ENCODE measurements at regions not wholly inside any gene's neighbourhood (a gene's known extent, or its start where the extent isn't known, plus 50 kb on each side); places are given as distances from the start of the nearest gene placed in this dataset.

GRCh38 chr11:13098616-13099289, 89.6 kb downstream of the RASSF10 start (continued):
- no peak for TF ChIP-seq EWSR1 (IDR thresholded peaks at IDR 0.05; ENCODE audit: borderline replicate concordance, low read depth, partially characterized antibody)
- no peak for TF ChIP-seq BRF2 (IDR thresholded peaks at IDR 0.05; ENCODE audit: borderline replicate concordance, insufficient read depth, insufficient read length)

DNA sequence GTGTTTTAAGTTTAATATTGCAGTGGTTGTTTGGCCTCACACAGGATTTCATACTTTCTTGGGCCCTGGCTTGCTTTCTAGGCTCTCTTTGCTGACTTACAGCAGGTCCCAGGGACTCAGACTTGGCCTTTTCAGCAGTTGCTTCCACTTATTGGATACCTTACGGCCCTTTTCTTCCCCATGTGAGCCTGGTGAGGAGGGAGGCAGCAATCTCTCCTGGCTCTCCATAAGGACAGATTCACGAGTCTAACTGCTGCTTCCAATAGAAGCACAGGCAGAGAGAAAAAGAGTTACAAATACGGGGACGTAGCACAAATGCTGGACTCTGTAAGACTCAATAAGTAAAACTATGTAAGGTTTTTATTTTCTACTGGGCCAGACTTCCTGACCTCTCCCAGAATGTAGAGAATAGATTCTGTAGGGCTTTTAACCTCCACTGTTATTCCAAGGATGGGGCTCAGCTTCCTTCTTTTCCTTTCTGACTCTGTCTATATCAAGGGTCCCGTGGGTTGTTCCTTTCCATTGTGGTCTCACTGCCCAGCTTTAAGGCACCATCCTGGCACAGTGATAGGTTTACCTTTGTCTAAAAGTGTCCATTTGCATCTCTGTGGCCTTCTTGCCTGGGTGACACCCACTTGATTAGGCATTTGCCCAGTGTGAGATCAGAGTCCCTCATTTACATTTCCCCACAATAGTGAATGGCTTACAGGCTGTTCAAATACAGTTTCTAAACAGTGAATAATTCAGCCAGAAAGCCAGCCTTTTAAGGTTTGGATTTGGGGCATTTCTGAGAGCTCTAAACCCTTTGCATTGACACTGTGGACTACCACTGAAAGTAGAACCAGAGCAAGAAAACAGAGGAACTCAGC, 92.8 kb downstream of the RASSF10 start:
- Histone ChIP-seq H3K27ac (ENCODE audit: extremely low read depth, low read depth, low read length) (peak overlapping the region; percentile 48), H3K9me1 (ENCODE audit: control insufficient read depth, insufficient read depth, low read length) (no peaks in the 10 kb centered on the region), H3K4me2 (ENCODE audit: insufficient read depth, low read length) (no peak overlapping the region; the same call in 1 of the 2 replicates), H3K27me3 (ENCODE audit: control insufficient read depth in 2 of 2, insufficient read depth in 2 of 2, low read length in 2 of 2) (no peaks in the 10 kb centered on the region), H3K4me1 (replicated peaks in 1 of 2; ENCODE audit: control insufficient read depth in 2 of 2, insufficient read depth in 2 of 2, low read length in 2 of 2) (peaks cover 31 to 48% of the 10 kb centered on the region in 2 experiments), H3K36me3 (ENCODE audit: control insufficient read depth, insufficient read depth, low read length) (no peaks in the 10 kb centered on the region), H2AFZ (ENCODE audit: low read depth, low read length) (peak overlapping the region; percentile 86), H3K9me3 (replicated peaks; ENCODE audit: control insufficient read depth, insufficient read depth, low read depth, low read length) (no peaks in the 10 kb centered on the region; the same call in 1 of the 2 replicates), H3K9ac (ENCODE audit: insufficient read depth in 1 of 2, low read depth in 2 of 2, low read length in 2 of 2) (peak overlapping the region in 1 of 2 experiments; percentile 40; a peak in 3 of 4 replicates), H3K79me2 (ENCODE audit: control insufficient read depth, insufficient read depth, low read length) (no peaks in the 10 kb centered on the region), H4K20me1 (replicated peaks; ENCODE audit: control insufficient read depth, insufficient read depth, low read length) (no peaks in the 10 kb centered on the region), H3K4me3 (no peak overlapping the region)
- FAIRE-seq (no peak), ATAC-seq (no peak), DNase-seq (ENCODE audit: extremely low read depth in 1 of 4, low spot score in 3 of 4) (no peak)
- no TSS peak for BruUV-seq (replicated peaks)
- 63% methylated on average over 5 of the region's 5 CpGs for WGBS (ENCODE audit: insufficient coverage, low coverage, missing lambda C conversion rate)
- in situ Hi-C loops (cut with MboI): no loop called here
- POLR2A ChIA-PET: interaction anchor here (0.5 to 1.2 kb wide), 2 partner anchors 32 to 41 kb away, joined by 3 read pairs; no protein-coding TSS in a partner anchor
- CTCF ChIA-PET (ENCODE audit: low intra/inter-chr PET ratio): no interaction called here
- intact Hi-C loops (cut with micrococcal nuclease): no loop called here
- TF ChIP-seq BCOR (IDR thresholded peaks at IDR 0.05): no peak
- TF ChIP-seq BRF1 (IDR thresholded peaks at IDR 0.05; ENCODE audit: borderline replicate concordance, extremely low read depth, insufficient read length): no peak
- TF ChIP-seq, protein P1, sequence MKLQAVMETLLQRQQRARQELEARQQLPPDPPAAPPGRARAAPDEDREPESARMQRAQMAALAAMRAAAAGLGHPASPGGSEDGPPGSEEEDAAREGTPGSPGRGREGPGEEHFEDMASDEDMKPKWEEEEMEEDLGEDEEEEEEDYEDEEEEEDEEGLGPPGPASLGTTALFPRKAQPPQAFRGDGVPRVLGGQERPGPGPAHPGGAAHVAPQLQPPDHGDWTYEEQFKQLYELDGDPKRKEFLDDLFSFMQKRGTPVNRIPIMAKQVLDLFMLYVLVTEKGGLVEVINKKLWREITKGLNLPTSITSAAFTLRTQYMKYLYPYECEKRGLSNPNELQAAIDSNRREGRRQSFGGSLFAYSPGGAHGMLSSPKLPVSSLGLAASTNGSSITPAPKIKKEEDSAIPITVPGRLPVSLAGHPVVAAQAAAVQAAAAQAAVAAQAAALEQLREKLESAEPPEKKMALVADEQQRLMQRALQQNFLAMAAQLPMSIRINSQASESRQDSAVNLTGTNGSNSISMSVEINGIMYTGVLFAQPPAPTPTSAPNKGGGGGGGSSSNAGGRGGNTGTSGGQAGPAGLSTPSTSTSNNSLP (IDR thresholded peaks at IDR 0.05; ENCODE audit: borderline replicate concordance, low read depth, low read length): no peak
- TF ChIP-seq HLTF (IDR thresholded peaks at IDR 0.05): no peak
- no peak for TF ChIP-seq RBM39 (optimal IDR thresholded peaks at IDR 0.05; ENCODE audit: low read depth, low read length)
- TF ChIP-seq ZNF583 (CRISPR knock-in tag; IDR thresholded peaks at IDR 0.05): no peak
- no peak for TF ChIP-seq TFAM (CRISPR knock-in tag; conservative IDR thresholded peaks at IDR 0.05)
- TF ChIP-seq, protein P2, sequence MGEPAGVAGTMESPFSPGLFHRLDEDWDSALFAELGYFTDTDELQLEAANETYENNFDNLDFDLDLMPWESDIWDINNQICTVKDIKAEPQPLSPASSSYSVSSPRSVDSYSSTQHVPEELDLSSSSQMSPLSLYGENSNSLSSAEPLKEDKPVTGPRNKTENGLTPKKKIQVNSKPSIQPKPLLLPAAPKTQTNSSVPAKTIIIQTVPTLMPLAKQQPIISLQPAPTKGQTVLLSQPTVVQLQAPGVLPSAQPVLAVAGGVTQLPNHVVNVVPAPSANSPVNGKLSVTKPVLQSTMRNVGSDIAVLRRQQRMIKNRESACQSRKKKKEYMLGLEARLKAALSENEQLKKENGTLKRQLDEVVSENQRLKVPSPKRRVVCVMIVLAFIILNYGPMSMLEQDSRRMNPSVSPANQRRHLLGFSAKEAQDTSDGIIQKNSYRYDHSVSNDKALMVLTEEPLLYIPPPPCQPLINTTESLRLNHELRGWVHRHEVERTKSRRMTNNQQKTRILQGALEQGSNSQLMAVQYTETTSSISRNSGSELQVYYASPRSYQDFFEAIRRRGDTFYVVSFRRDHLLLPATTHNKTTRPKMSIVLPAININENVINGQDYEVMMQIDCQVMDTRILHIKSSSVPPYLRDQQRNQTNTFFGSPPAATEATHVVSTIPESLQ (CRISPR knock-in tag; IDR thresholded peaks at IDR 0.05): no peak
- no peak for TF ChIP-seq ZNF449 (CRISPR knock-in tag; IDR thresholded peaks at IDR 0.05)
